GM21786 (cell line): ENCODE measurements at regions not wholly inside any gene's neighbourhood (a gene's known extent, or its start where the extent isn't known, plus 50 kb on each side); places are given as distances from the start of the nearest gene placed in this dataset.
A peak's percentile ranks its signal among the peaks of the same experiment; 100 is the strongest.
"Not testable (repeated sequence)": the region's sequence is repeated elsewhere in the genome, so short reads cannot be mapped to it uniquely, and the experiment has no call there.

ENCODE experiments used
- ATAC-seq: cut with Tn5 transposase; IDR thresholded peaks from one replicate; pipeline ENCODE4 v1.9.1; 2021; ENCODE audit not compliant: unreplicated experiment

- ATAC-seq, result no peak
Observed at GRCh38 chr18:56284319-56284718, 354.1 kb downstream of the TXNL1 start.

- ATAC-seq, result no peak
Observed at GRCh38 chr18:56283316-56283715, 355.1 kb downstream of the TXNL1 start.

DNA sequence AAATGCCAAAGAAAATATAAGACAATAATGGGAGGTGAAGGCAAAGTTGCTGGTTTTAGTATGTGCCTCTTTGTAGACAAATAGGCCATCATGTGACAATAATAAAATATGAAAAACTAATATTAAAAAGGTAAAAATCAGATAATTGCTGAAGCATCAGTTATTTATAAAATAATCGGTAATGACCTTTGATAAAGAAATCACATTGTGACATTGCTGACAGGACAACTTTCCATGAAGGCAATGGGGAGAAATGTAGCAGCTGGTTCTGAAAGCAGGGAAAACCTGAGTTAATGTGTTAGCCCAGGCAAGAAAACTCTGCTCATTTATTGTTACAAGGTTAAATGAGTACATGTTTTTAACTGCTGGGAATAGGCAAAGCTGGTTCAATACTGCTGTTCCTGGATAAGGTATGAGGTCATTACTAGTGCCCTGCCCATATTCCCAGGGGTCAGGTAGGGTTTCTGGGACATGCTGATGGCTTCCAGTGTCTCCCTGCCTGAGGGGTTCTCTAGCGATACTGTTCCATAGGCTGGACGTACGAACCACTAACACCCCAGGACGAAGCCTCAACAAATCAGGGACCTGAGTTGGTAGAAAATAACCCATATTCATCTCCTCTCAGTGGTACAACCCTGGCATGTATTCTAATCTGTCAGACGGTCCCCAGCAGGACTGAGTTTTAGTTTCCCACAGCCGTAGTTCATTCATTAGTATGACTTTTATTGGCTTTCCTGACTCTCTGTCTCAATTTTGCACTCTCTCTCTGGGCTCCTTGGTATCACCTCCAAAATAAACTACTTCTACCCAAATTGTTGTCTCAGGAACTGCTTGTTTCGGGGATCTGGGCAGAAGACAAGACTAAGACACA lies 355.9 kb downstream of the TXNL1 start:
- no peak for ATAC-seq

DNA sequence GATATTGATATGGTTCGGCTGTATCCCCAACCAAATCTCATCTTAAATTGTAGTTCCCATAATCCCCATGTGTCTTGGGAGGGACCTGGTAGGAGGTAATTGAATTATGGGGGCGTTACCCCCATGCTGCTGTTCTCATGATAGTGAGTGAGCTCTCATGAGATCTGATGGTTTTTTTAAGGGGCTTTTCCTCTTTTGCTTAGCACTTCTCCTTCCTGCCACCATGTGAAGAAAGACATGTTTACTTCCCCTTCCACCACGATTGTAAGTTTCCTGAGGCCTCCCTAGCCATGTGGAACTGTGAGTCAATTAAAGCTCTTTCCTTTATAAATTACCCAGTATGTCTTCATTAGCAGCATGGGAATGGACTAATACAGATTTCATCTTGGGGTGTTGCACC lies 358.6 kb downstream of the TXNL1 start:
- not testable (repeated sequence) for ATAC-seq

DNA sequence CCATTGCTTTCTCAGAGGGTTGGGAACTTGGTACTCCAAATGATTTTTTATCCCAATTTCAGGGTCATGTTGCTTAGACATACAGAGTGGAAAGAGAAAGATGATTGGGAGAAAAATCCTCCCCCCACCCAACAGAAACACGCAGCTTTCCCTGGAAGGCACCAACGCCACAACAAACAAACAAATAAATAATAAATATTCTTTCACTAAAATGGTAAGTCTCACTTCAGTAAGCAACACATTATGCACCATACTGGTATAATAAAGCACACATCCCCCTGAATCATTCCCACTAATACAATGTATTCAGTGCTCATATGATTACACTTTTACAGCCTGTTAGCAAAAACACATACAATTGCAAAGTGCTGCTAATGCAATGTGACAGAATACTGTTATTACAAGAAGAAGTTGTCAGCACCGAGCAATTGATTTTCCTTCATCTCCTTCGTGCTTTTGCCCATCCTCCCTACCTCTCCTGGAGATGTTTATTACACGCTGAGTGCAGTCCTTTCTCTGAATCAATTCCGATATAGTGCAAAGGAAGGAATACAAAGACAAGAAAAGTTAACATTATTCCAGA lies 359.9 kb downstream of the TXNL1 start:
- no peak for ATAC-seq

GRCh38 chr18:56276466-56276865 lies 361.9 kb downstream of the TXNL1 start:
- no peak for ATAC-seq

DNA sequence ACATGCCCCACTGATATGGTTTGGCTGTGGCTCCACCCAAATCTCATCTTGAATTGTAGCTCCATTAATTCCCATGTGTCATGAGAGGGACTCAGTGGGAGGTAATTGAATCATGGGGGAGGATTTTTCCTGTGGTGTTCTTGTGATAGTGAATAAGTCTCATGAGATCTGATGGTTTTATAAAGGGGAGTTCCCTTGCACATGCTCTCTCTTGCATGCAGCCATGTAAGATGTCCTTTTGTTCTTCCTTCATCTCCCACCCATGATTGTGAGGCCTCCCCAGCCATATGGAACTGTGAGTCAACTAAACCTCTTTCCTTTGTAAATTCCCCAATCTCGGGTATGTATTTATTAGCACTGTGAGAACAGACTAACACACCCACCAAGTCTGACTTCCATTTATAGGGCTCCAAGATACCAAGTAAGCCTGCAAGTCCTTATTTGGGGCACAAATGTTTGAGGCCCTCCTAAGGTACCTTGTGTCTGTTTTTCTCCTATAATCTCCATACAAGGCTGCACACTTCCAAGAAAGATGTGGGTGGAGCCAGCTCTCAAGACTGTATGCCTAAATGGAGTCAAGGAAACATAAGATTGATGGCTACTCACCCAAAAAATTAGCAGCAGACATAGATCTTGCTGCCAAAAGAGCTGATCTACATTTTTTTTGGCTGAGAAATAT lies 364.7 kb downstream of the TXNL1 start:
- ATAC-seq, result no peak

DNA sequence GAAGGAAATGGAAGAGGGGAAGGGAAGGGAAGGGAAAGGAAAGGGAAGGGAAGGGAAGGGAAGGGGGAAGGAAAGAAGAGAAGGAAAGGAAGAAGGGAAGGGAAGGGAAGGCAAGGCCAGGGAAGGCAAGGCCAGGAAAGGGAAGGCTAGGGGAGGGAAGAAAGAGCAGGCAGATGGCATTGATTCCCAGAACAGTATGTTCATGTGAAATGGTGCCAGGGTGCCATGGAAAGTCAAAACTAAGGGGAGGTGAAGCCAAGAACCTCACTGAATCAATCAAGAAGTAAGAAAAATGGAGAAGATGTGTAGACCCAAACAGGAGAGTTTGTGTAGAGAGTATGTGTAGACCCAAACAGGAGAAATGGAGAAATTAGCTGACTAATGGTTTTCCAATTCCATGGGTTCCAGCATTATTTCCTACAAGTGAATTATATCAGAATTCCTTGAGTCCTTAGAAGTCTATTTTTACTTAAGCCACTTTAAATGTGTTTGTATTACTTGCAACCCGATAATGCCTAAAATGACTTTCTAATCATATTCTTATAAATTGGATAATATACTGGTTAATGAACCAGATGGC lies 367.6 kb downstream of the TXNL1 start:
- no peak for ATAC-seq

DNA sequence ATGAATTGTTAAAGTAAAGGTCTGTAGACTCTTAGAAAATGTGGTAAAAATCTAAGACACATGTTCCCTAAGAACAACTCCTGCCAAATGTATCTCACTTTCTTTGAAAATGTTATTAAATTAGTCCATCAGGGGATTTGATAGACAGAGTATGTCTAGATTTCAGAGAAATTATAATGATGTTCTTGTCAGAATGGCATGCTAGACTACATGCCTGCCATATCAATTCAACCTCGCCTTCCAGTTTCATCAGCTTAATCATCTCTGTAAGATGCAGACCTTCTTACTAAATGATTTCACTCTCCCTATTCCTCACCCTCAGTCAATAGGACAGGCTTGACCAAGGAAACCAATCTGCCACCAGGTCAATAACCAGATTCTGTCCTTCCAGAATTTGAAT lies 368.4 kb downstream of the TXNL1 start:
- ATAC-seq, result no peak

GRCh38 chr18:56268952-56269351 lies 369.4 kb downstream of the TXNL1 start:
- no peak for ATAC-seq

DNA sequence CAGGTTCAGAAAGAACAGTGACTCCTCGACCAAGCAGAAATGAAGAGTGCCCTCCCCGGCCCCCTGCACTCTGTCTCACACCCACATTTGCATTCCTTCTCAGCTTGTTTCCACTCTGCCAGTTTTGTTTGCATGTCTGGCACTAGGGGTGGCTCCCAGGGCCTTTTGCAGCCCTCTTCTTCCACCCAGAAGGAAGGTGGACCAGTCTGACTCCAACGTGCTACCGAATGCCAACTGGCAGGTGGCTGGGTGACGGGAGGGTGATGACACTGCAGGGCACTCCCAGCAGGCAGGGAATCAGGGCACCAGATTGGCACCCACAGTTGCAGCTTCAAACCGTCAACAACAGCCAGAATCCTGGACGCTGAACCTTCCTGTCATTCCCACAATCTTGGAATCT lies 371.1 kb downstream of the TXNL1 start:
- ATAC-seq, result no peak

DNA sequence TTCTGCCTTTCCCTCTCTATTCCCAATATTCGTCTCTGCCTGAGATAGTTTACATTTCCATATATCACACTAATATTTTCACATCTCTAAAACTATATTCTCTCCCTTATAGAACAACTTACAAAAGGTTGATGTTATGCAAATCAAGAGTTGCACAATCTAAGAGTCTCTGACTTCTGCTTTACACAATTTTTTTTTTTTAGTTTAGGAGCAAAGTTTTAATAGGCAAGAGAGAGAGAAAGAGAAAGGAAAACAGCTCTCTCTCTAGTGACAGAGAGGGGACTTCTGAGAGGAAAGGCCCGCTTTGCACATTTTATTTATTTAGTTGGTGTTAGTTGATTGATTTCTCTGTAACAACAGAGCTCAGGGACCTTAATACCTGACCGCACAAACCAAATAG lies 380.2 kb downstream of the TXNL1 start:
- no peak for ATAC-seq

DNA sequence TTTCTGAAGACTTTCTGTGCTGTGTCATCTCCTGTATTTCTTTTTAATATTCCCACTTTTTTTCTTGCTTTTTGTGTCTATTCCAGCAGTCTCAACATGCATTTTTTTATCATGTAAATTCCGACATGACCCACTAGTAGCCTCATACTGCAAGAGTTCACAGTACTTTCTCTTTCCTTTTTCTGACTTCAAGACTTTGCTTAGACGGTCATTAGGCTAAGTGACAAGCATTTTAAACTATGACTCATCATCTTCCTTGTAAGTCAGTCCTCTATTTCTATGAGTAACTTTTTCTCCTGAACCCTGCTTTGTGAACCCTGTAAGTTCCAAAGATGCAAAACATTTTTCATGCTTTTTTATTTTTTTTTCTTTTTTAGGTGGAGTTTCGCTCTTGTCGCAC lies 381.2 kb downstream of the TXNL1 start:
- peak; percentile 93 for ATAC-seq

DNA sequence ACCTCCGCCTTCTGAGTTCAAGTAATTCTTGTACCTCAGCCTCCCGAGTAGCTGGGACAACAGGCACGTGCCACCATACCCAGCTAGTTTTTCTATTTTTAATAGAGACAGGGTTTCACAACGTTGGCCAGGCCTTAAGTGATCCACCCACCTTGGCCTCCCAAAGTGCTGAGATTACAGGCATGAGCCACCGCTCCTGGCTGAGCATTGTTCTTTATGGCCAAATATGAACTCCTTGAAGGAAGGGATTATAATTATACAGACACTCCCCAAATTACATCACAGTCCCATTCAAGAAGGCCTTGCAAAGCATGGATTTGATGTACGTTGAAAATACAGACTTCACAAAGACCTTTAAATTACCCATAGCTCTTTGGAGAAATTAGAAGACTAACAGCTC lies 381.7 kb downstream of the TXNL1 start:
- ATAC-seq, result no peak

GRCh38 chr18:56255381-56255780 lies 383.0 kb downstream of the TXNL1 start:
- ATAC-seq, result no peak

DNA sequence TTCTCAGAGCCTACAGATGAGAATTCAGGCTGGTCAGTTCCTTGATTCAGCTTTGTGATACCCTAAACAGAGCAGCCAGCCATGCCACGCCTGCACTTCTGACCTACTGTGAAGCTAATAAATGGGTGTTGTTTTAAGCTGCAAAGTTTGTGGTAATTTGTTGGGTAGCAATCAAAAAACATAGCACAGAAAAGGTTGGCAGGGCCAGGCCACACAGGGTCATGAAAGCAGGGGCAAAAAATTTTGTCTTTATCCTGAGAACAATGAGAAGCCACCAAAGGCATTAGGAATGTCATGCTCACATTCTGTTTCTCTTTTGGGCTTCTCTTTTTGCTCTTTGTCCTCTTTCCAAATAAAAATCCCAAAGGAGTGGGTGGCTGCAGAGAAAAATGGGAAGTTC lies 385.9 kb downstream of the TXNL1 start:
- no peak for ATAC-seq

DNA sequence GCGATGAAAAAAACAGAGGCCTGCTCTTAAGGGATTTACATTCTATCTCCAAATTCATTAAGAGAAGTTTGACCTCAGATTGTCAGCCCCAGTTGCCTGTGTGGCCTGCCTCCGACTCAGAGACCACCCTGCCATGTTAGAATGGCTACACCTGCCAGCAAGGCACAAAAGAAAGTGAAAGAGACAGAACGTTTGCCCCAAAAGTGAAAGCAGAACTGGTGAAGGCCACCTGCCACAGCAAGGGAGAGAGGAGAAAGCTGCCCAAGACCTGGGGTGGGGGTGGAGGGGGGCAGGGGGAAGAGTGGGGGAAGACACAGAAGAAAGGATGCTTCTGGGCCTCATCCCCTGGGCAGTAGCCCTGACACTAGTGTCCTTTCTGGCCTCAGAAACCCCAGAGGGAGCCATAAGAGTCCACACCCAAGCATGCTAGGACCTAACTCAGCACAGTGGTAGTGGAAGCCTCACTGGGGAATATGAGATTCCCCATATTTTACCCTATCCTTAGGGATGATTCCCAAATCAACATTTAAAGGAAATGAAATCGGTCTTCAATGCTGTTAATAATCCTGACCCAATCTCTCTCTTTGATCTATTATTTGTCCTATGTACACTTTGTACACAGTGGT lies 389.7 kb downstream of the TXNL1 start:
- ATAC-seq, result peak; percentile 99

GRCh38 chr18:56246916-56247315 lies 391.5 kb downstream of the TXNL1 start:
- ATAC-seq, result no peak

DNA sequence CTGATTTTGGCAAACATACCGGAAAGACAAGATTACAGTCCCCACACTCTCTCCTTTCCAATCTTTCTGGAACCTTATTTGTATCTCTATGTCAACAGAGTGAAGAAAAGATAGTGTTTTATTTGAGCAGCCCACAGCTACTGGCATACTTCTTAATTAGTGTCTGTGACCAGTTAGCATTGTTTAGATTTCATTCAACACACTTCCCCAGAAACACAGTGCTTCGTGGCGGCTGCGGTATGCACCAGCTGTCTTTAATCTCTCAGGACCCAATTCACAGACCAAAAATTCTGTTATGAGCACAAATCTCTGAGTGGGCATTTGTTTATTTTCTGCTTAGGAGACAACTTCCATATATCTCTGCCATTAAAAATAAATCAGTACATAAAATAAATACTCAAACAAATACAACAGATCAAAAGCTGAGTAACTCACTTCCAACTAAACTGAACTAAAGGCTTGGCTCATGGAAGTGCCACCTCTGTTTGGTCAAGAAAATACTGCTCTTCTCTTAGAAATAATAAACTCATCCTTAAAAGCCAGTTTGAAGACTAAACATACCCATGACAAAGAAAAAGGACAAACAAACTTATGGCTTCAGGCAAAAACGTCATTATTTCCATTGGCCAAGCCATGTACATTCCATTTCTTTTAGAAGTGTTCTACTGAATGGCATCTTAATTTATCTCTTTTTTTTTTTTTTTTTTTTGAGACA lies 392.4 kb downstream of the TXNL1 start:
- no peak for ATAC-seq

- ATAC-seq, result no peak
Observed at GRCh38 chr18:56240405-56240804, 398.0 kb downstream of the TXNL1 start.

GRCh38 chr18:56238576-56238975 lies 399.8 kb downstream of the TXNL1 start:
- ATAC-seq, result no peak
